Skeletal muscle tissue (tissue), 3 donors: ENCODE measurements at regions not wholly inside any gene's neighbourhood (a gene's known extent, or its start where the extent isn't known, plus 50 kb on each side); places are given as distances from the start of the nearest gene placed in this dataset.

Experiments
- H3K27ac ChIP-seq: one replicate; pipeline ENCODE4 v1.7.0; 2013; ENCODE audit warnings: mild to moderate bottlenecking, low read depth, low read length, inconsistent platforms
- H3K27me3 ChIP-seq, 3 donors: one replicate each; pipeline ENCODE4 v1.7.0; 2013; ENCODE audit warnings: low read length in 3 of 3; ENCODE audit not compliant: control insufficient read depth in 3 of 3, insufficient read depth in 3 of 3
- H3K36me3 ChIP-seq, 3 donors: one replicate each; pipeline ENCODE4 v1.7.0; 2013; ENCODE audit warnings: low read length in 3 of 3; ENCODE audit not compliant: control insufficient read depth in 3 of 3, insufficient read depth in 3 of 3
- H3K4me1 ChIP-seq, 3 donors: one replicate each; pipeline ENCODE4 v1.7.0; 2013; ENCODE audit warnings: low read length in 3 of 3, mild to moderate bottlenecking in 3 of 3; ENCODE audit not compliant: control insufficient read depth in 3 of 3, insufficient read depth in 3 of 3
- H3K4me3 ChIP-seq, 3 donors: one replicate each; pipeline ENCODE4 v1.7.0; 2013; ENCODE audit warnings: low read length in 3 of 3
- H3K9ac ChIP-seq, 3 donors: one replicate each; pipeline ENCODE4 v1.7.0; 2013; ENCODE audit warnings: low read length in 3 of 3, mild to moderate bottlenecking in 3 of 3, moderate library complexity in 2 of 3, low read depth in 1 of 3
- H3K9me3 ChIP-seq, 3 donors: one replicate each; pipeline ENCODE4 v1.7.0; 2013; ENCODE audit warnings: low read length in 3 of 3; ENCODE audit not compliant: control insufficient read depth in 3 of 3
- donor health status: Osteomylitis.

GRCh38 chr7:153886506-153887441, 165.4 kb upstream of the DPP6 start:
- no peaks in the 10 kb centered on the region for H3K36me3 ChIP-seq
- no peak overlapping the region for H3K27ac ChIP-seq
- H3K4me3 ChIP-seq, result peak overlapping the region in 2 of 3 donors; percentile 32 to 35
- H3K27me3 ChIP-seq, result peaks cover 25 to 38% (median 36%) of the 10 kb centered on the region in 3 donors
- H3K4me1 ChIP-seq, result peaks cover 0 to 6% (median 2%) of the 10 kb centered on the region in 3 donors
- no peaks in the 10 kb centered on the region for H3K9me3 ChIP-seq
- H3K9ac ChIP-seq, result no peak overlapping the region

GRCh38 chr7:153887749-153888569, 164.2 kb upstream of the DPP6 start:
- Histone ChIP-seq H3K9ac (no peak overlapping the region), H3K4me1 (peaks cover 0 to 6% (median 2%) of the 10 kb centered on the region in 3 donors), H3K27me3 (peaks cover 25 to 38% (median 36%) of the 10 kb centered on the region in 3 donors), H3K27ac (no peak overlapping the region), H3K9me3 (no peaks in the 10 kb centered on the region), H3K4me3 (peak overlapping the region in 1 of 3 donors; percentile 13), H3K36me3 (no peaks in the 10 kb centered on the region)

DNA sequence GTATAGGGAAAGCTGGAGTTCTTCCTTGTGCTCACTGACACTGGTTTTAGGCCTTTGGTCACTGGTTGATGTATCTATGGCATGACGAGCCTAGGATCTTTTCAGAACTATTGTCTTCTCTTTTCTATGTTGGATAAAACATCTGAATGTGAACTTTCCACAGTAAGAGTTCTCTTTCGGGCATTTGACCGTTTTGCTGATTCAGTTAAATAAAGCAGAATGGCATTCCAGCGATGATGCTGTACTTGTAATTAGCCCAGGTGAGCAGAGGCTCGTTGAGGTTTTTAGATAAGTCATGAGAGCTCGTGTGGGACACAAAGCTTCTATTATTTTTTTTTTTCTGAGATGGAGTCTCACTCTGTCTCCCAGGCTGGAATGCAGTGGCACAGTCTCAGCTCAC, 160.2 kb upstream of the DPP6 start:
- Histone ChIP-seq H3K4me1 (peaks cover 0 to 6% (median 0%) of the 10 kb centered on the region in 3 donors), H3K36me3 (no peaks in the 10 kb centered on the region), H3K27ac (no peak overlapping the region), H3K4me3 (no peak overlapping the region), H3K27me3 (peaks cover 19 to 24% (median 22%) of the 10 kb centered on the region in 3 donors), H3K9ac (no peak overlapping the region), H3K9me3 (no peaks in the 10 kb centered on the region)

DNA sequence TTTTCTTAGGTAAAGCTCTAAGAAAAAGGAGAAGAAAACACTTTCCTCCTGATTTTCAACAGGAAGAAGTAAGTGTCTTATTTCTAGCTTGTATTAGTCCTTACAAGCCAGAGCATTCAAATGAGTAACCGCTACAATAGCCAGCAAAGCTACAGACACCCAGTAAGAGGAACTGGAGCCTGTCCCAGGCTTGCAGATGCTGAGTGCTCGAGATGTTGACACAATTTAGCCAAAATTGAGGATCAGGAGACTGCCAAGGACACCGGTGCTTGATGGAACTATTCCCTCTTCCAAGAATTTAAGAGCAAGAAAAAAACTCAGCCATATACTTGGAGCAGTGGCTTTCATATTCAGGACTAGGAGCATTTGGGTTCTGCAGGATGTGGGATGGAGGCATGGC, 149.3 kb upstream of the DPP6 start:
- no peak overlapping the region for H3K9ac ChIP-seq
- no peaks in the 10 kb centered on the region for H3K27me3 ChIP-seq
- no peaks in the 10 kb centered on the region for H3K36me3 ChIP-seq
- H3K27ac ChIP-seq, result no peak overlapping the region
- peaks cover 0 to 3% (median 0%) of the 10 kb centered on the region in 3 donors for H3K9me3 ChIP-seq
- H3K4me3 ChIP-seq, result no peak overlapping the region
- no peaks in the 10 kb centered on the region for H3K4me1 ChIP-seq

- Histone ChIP-seq H3K36me3 (no peaks in the 10 kb centered on the region), H3K4me1 (peaks cover 0 to 2% (median 0%) of the 10 kb centered on the region in 3 donors), H3K9me3 (no peaks in the 10 kb centered on the region), H3K27ac (no peak overlapping the region), H3K4me3 (no peak overlapping the region), H3K27me3 (no peaks in the 10 kb centered on the region), H3K9ac (no peak overlapping the region)
These were observed 140.0 kb upstream of the DPP6 start for GRCh38 chr7:153912211-153912610.

GRCh38 chr7:153920126-153920525, 132.1 kb upstream of the DPP6 start:
- H3K27me3 ChIP-seq, result no peaks in the 10 kb centered on the region
- H3K9ac ChIP-seq, result no peak overlapping the region
- H3K4me1 ChIP-seq, result no peaks in the 10 kb centered on the region
- H3K4me3 ChIP-seq, result no peak overlapping the region
- no peak overlapping the region for H3K27ac ChIP-seq
- H3K9me3 ChIP-seq, result peaks cover 0 to 3% (median 2%) of the 10 kb centered on the region in 3 donors
- H3K36me3 ChIP-seq, result no peaks in the 10 kb centered on the region

DNA sequence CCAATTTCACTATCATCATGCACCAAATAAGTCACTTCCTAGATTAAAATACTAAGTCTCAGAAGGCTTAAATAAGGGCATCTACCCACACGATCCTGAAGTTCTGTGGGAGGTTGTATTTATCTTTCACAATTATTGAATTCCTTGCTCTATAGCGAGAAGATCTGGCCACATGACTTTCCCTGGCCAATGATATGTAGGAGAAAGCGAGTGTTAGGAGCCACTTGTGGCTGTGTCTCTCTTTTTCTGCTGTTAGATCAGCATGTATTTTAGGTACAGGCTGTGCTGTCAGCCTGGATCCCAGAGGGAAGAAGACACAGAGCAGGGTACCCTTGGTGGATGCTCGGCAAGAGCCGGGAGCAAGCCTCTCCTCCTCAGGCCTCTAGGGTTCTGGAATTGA, 131.3 kb upstream of the DPP6 start:
- no peak overlapping the region for H3K4me3 ChIP-seq
- H3K9me3 ChIP-seq, result peaks cover 0 to 3% (median 2%) of the 10 kb centered on the region in 3 donors
- H3K27me3 ChIP-seq, result no peaks in the 10 kb centered on the region
- H3K9ac ChIP-seq, result no peak overlapping the region
- H3K27ac ChIP-seq, result no peak overlapping the region
- peaks cover 0 to 2% (median 0%) of the 10 kb centered on the region in 3 donors for H3K36me3 ChIP-seq
- no peaks in the 10 kb centered on the region for H3K4me1 ChIP-seq

GRCh38 chr7:153921408-153921807, 130.8 kb upstream of the DPP6 start:
- H3K27me3 ChIP-seq, result no peaks in the 10 kb centered on the region
- H3K4me1 ChIP-seq, result no peaks in the 10 kb centered on the region
- peaks cover 0 to 3% (median 2%) of the 10 kb centered on the region in 3 donors for H3K9me3 ChIP-seq
- H3K36me3 ChIP-seq, result peaks cover 0 to 2% (median 0%) of the 10 kb centered on the region in 3 donors
- no peak overlapping the region for H3K4me3 ChIP-seq
- no peak overlapping the region for H3K9ac ChIP-seq
- no peak overlapping the region for H3K27ac ChIP-seq

DNA sequence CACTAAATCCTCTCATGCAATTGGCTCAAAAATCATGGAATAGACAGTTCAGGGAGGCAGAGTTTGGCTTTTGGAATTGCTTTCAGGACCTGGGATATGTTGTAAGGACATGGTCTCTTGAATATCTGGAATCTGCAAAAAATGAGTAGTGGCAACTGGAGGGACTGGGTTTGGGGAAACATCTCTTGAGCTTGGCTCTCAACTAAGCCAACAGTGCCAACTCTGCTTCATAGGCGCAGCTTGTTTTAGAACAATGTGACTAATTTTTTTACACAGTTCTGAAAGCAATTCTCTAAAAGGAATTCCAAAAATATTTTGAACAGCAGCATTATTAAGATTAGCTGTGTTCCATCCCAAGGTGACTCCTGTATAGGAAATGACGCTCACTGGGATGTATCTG, 121.5 kb upstream of the DPP6 start:
- Histone ChIP-seq H3K27ac (no peak overlapping the region), H3K9me3 (no peaks in the 10 kb centered on the region), H3K4me1 (no peaks in the 10 kb centered on the region), H3K4me3 (no peak overlapping the region), H3K27me3 (peaks cover 0 to 3% (median 0%) of the 10 kb centered on the region in 3 donors), H3K9ac (no peak overlapping the region), H3K36me3 (no peaks in the 10 kb centered on the region)
